ENCODE measurements at regions not wholly inside any gene's neighbourhood (a gene's known extent, or its start where the extent isn't known, plus 50 kb on each side); places are given as distances from the start of the nearest gene placed in this dataset.

GRCh38 chr3:64918989-64919388 lies 231.2 kb upstream of the ADAMTS9 start:
- H3K27ac ChIP-seq = no peak overlapping the region
- H3K36me3 ChIP-seq (replicated peaks) = no peaks in the 10 kb centered on the region
- no peak overlapping the region for H3K4me3 ChIP-seq (ENCODE audit: low read depth, low read length)
- H3K27me3 ChIP-seq (replicated peaks) = no peaks in the 10 kb centered on the region
- no peak for TF ChIP-seq CTCF (IDR thresholded peaks at IDR 0.05; ENCODE audit: low read depth, low read length, missing control alignments)
- no peak for DNase-seq
- in situ Hi-C loops (cut with HindIII; ENCODE audit: low pct_ligation_motif_present, low sequenced_read_pairs) = no loop called here

DNA sequence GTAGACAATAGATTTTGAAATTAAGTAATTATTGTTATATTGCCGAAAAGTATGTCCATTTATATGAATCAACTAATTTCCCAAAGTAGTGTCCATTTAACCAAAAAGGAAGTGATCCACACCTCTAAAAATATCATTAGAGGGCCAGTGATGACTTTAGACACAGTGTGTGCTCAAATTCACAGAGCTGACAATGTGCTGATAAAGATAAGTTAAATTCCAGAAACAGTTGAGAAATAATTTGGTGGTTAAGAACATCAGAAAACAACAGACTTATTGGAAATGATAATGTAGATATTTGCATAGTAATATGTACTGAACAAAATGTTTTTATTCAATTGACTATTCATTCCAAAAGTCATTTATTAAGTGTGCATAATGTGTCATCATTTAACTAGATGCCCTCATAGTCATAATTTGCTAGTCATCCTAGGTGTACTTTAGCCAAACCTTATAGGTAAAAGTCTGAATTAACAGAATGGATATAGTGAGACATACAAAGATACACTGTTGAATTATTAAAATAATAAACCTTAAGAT lies 230.2 kb upstream of the ADAMTS9 start:
- H3K27ac ChIP-seq = no peak overlapping the region
- no peak for DNase-seq
- H3K4me3 ChIP-seq (ENCODE audit: low read depth, low read length) = no peak overlapping the region
- in situ Hi-C loops (cut with HindIII; ENCODE audit: low pct_ligation_motif_present, low sequenced_read_pairs) = no loop called here
- TF ChIP-seq CTCF (IDR thresholded peaks at IDR 0.05; ENCODE audit: low read depth, low read length, missing control alignments) = no peak
- no peaks in the 10 kb centered on the region for H3K27me3 ChIP-seq (replicated peaks)
- no peaks in the 10 kb centered on the region for H3K36me3 ChIP-seq (replicated peaks)

GRCh38 chr3:64916937-64917336 lies 229.1 kb upstream of the ADAMTS9 start:
- Histone ChIP-seq H3K27me3 (replicated peaks) (no peaks in the 10 kb centered on the region), H3K4me3 (ENCODE audit: low read depth, low read length) (no peak overlapping the region), H3K27ac (no peak overlapping the region), H3K36me3 (replicated peaks) (no peaks in the 10 kb centered on the region)
- no peak for DNase-seq
- TF ChIP-seq CTCF (IDR thresholded peaks at IDR 0.05; ENCODE audit: low read depth, low read length, missing control alignments) = no peak
- in situ Hi-C loops (cut with HindIII; ENCODE audit: low pct_ligation_motif_present, low sequenced_read_pairs) = no loop called here

DNA sequence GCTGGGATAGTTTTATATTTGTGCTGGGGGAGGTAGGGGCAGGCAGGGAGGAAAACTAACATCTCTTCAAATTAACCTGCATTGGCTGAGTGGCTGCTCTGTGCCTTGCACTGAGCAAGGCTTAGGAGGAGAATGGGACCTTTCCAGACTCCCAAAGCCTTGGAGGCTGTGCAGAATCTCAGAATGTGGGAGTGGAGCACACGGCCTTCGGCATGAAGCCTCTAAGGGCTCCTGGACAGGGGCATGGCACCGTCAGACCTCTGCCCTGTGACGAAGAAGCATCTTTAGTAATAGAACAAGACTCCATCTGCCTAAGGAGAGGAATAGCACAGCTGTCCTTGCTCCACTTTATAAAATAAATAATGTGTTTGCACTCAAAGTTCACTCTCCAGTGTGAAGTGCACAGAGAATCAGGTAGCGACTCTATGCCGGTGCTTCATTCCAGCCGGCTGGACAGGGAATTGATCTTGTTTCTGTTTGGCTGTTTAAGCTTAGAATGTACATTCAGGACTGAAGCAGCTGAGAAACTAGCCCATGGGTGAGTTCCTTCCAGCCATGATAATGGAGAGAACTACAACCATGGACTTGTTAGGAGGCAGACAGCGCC lies 228.5 kb upstream of the ADAMTS9 start:
- no peaks in the 10 kb centered on the region for H3K36me3 ChIP-seq (replicated peaks)
- in situ Hi-C loops (cut with HindIII; ENCODE audit: low pct_ligation_motif_present, low sequenced_read_pairs) = no loop called here
- H3K4me3 ChIP-seq (ENCODE audit: low read depth, low read length) = no peak overlapping the region
- TF ChIP-seq CTCF (IDR thresholded peaks at IDR 0.05; ENCODE audit: low read depth, low read length, missing control alignments) = no peak
- DNase-seq = no peak
- H3K27ac ChIP-seq = no peak overlapping the region
- no peaks in the 10 kb centered on the region for H3K27me3 ChIP-seq (replicated peaks)

- TF ChIP-seq CTCF (IDR thresholded peaks at IDR 0.05; ENCODE audit: low read depth, low read length, missing control alignments) = no peak
- H3K27me3 ChIP-seq (replicated peaks) = no peaks in the 10 kb centered on the region
- no peak overlapping the region for H3K4me3 ChIP-seq (ENCODE audit: low read depth, low read length)
- H3K36me3 ChIP-seq (replicated peaks) = no peaks in the 10 kb centered on the region
- H3K27ac ChIP-seq = no peak overlapping the region
- in situ Hi-C loops (cut with HindIII; ENCODE audit: low pct_ligation_motif_present, low sequenced_read_pairs) = no loop called here
- DNase-seq = peak; percentile 43
Measured at GRCh38 chr3:64915778-64916177, 228.0 kb upstream of the ADAMTS9 start.

DNA sequence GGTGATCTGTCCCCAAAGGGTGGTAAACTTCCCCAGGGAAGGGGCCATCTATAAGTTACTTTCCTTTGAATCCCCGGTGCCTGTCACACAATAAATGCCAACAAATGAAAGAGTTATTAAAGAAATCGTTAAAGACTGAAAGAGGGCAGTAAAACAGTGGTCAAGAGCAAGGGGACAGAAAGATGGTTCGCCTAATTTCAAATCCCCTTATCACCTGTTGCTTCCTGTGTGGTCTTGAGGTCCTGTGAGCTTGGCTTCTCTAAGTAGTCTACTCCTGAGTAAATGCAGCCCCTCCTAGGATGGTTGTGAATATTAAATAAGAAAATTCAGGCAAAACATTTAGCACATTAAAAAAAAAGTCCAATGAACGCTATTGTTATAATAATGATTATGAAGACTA lies 225.7 kb upstream of the ADAMTS9 start:
- H3K4me3 ChIP-seq (ENCODE audit: low read depth, low read length) = no peak overlapping the region
- TF ChIP-seq CTCF (IDR thresholded peaks at IDR 0.05; ENCODE audit: low read depth, low read length, missing control alignments) = no peak
- no peaks in the 10 kb centered on the region for H3K36me3 ChIP-seq (replicated peaks)
- in situ Hi-C loops (cut with HindIII; ENCODE audit: low pct_ligation_motif_present, low sequenced_read_pairs) = no loop called here
- no peak overlapping the region for H3K27ac ChIP-seq
- H3K27me3 ChIP-seq (replicated peaks) = no peaks in the 10 kb centered on the region
- no peak for DNase-seq

Data from brain microvascular endothelial cell (primary cell).